ENCODE measurements at regions not wholly inside any gene's neighbourhood (a gene's known extent, or its start where the extent isn't known, plus 50 kb on each side); places are given as distances from the start of the nearest gene placed in this dataset.

GRCh38 chr4:165785337-165785736, 87.7 kb upstream of the TLL1 start:
- Mint-ChIP-seq H3K4me1 (no peaks in the 10 kb centered on the region), H3K4me3 (no peak overlapping the region), H3K27ac (no peak overlapping the region), H3K36me3 (no peaks in the 10 kb centered on the region), H3K9me3 (peaks cover 0 to 4% (median 0%) of the 10 kb centered on the region in 7 donors), H3K27me3 (ENCODE audit: low read depth in 3 of 3) (peaks cover 0 to 1% (median 0%) of the 10 kb centered on the region in 3 donors)
- no peak for DNase-seq
- intact Hi-C loops (cut with micrococcal nuclease) = no loop called here
- no peaks in the 10 kb centered on the region for H3K79me2 ChIP-seq (ENCODE audit: insufficient read depth, low read length)
- H3K4me2 ChIP-seq (replicated peaks; ENCODE audit: extremely low read depth, low read length, poor library complexity, severe bottlenecking) = no peak overlapping the region
- H2AFZ ChIP-seq (ENCODE audit: insufficient read depth, low read depth, low read length, poor library complexity, severe bottlenecking) = no peak overlapping the region
- no peaks in the 10 kb centered on the region for H3K36me3 ChIP-seq (replicated peaks in 1 of 2; ENCODE audit: control insufficient read depth in 1 of 2, insufficient read depth in 2 of 2, low read length in 2 of 2)
- no peak overlapping the region for H3K4me3 ChIP-seq (replicated peaks in 1 of 3; ENCODE audit: low read depth in 2 of 3, low read length in 3 of 3)
- H3K4me1 ChIP-seq (ENCODE audit: control insufficient read depth in 1 of 2, insufficient read depth in 2 of 2, low read length in 2 of 2) = no peaks in the 10 kb centered on the region
- H4K20me1 ChIP-seq (ENCODE audit: insufficient read depth, low read length) = no peaks in the 10 kb centered on the region
- H3K27ac ChIP-seq (ENCODE audit: low read depth in 1 of 2, low read length in 2 of 2) = no peak overlapping the region
- WGBS (ENCODE audit: insufficient coverage) = no CpG with 5 or more reads among the region's 2 CpGs
- H3K27me3 ChIP-seq (ENCODE audit: control insufficient read depth in 2 of 2, insufficient read depth in 2 of 2, low read length in 2 of 2) = no peaks in the 10 kb centered on the region
- TF ChIP-seq CTCF (IDR thresholded peaks at IDR 0.05) = no peak
- H3K9ac ChIP-seq (ENCODE audit: insufficient read depth, low read length, poor library complexity, severe bottlenecking) = no peak overlapping the region
- no peaks in the 10 kb centered on the region for H3K9me3 ChIP-seq (replicated peaks in 1 of 2; ENCODE audit: control insufficient read depth in 1 of 2, insufficient read depth in 1 of 2, low read length in 2 of 2)

- no peak for TF ChIP-seq CTCF (IDR thresholded peaks at IDR 0.05)
- Histone ChIP-seq H3K9me3 (replicated peaks in 1 of 2; ENCODE audit: control insufficient read depth in 1 of 2, insufficient read depth in 1 of 2, low read length in 2 of 2) (peaks cover 0 to 3% of the 10 kb centered on the region in 2 donors), H3K27ac (ENCODE audit: low read depth in 1 of 2, low read length in 2 of 2) (no peak overlapping the region), H3K4me1 (ENCODE audit: control insufficient read depth in 1 of 2, insufficient read depth in 2 of 2, low read length in 2 of 2) (no peaks in the 10 kb centered on the region), H3K36me3 (replicated peaks in 1 of 2; ENCODE audit: control insufficient read depth in 1 of 2, insufficient read depth in 2 of 2, low read length in 2 of 2) (no peaks in the 10 kb centered on the region), H3K9ac (ENCODE audit: insufficient read depth, low read length, poor library complexity, severe bottlenecking) (no peak overlapping the region), H2AFZ (ENCODE audit: insufficient read depth, low read depth, low read length, poor library complexity, severe bottlenecking) (no peak overlapping the region), H3K4me3 (replicated peaks in 1 of 3; ENCODE audit: low read depth in 2 of 3, low read length in 3 of 3) (no peak overlapping the region), H3K79me2 (ENCODE audit: insufficient read depth, low read length) (no peaks in the 10 kb centered on the region), H4K20me1 (ENCODE audit: insufficient read depth, low read length) (no peaks in the 10 kb centered on the region), H3K27me3 (ENCODE audit: control insufficient read depth in 2 of 2, insufficient read depth in 2 of 2, low read length in 2 of 2) (no peaks in the 10 kb centered on the region), H3K4me2 (replicated peaks; ENCODE audit: extremely low read depth, low read length, poor library complexity, severe bottlenecking) (no peak overlapping the region)
- peaks cover 0 to 1% (median 0%) of the 10 kb centered on the region in 3 donors for H3K27me3 Mint-ChIP-seq (ENCODE audit: low read depth in 3 of 3)
- no peak overlapping the region for H3K4me3 Mint-ChIP-seq
- no peak for DNase-seq
- no peak overlapping the region for H3K27ac Mint-ChIP-seq
- no peaks in the 10 kb centered on the region for H3K4me1 Mint-ChIP-seq
- no peaks in the 10 kb centered on the region for H3K36me3 Mint-ChIP-seq
- WGBS (ENCODE audit: insufficient coverage) = no CpG with 5 or more reads among the region's 4 CpGs
- intact Hi-C loops (cut with micrococcal nuclease) = no loop called here
- H3K9me3 Mint-ChIP-seq = peaks cover 0 to 4% (median 0%) of the 10 kb centered on the region in 7 donors
Observed at GRCh38 chr4:165787516-165788274, 85.3 kb upstream of the TLL1 start.

Data from CD14-positive monocyte (primary cell).